ENCODE measurements at regions not wholly inside any gene's neighbourhood (a gene's known extent, or its start where the extent isn't known, plus 50 kb on each side); places are given as distances from the start of the nearest gene placed in this dataset.

GRCh38 chr3:173199568-173199967 lies 58.5 kb upstream of the SPATA16 start:
- TF ChIP-seq EZH2 (IDR thresholded peaks at IDR 0.05; ENCODE audit: insufficient read depth, poor library complexity, severe bottlenecking) (no peak), EZH2phosphoT487 (IDR thresholded peaks at IDR 0.05; ENCODE audit: insufficient read depth, low read depth) (no peak)
